ENCODE measurements at regions not wholly inside any gene's neighbourhood (a gene's known extent, or its start where the extent isn't known, plus 50 kb on each side); places are given as distances from the start of the nearest gene placed in this dataset.

GRCh38 chr3:16040991-16041390, 133.5 kb upstream of the GALNT15 start:
- TF ChIP-seq CTCF (IDR thresholded peaks at IDR 0.05) (no peak), POLR2A (IDR thresholded peaks at IDR 0.05) (no peak)
